ENCODE measurements at regions not wholly inside any gene's neighbourhood (a gene's known extent, or its start where the extent isn't known, plus 50 kb on each side); places are given as distances from the start of the nearest gene placed in this dataset.

DNA sequence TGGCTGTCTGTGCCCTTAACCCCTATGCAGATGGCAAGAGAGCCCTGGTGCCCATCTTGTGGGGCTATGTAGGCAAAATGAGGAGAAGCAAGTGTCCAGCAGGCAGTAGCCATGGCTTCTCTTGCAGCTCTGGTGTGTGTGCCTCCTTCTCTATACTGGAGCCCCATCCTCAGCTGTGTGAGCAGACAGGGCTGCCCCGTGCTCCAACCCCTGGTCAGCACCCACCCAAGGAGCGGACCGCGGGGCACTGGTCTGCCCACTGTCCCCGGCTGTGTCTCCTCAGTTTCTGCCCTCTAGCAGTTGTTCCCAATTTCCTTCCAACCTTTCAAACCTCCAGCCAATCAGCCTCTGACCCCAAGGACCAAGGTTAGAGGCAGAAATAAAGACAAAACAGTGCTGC, 134.9 kb upstream of the GLI2 start:
- TF ChIP-seq, protein P1, sequence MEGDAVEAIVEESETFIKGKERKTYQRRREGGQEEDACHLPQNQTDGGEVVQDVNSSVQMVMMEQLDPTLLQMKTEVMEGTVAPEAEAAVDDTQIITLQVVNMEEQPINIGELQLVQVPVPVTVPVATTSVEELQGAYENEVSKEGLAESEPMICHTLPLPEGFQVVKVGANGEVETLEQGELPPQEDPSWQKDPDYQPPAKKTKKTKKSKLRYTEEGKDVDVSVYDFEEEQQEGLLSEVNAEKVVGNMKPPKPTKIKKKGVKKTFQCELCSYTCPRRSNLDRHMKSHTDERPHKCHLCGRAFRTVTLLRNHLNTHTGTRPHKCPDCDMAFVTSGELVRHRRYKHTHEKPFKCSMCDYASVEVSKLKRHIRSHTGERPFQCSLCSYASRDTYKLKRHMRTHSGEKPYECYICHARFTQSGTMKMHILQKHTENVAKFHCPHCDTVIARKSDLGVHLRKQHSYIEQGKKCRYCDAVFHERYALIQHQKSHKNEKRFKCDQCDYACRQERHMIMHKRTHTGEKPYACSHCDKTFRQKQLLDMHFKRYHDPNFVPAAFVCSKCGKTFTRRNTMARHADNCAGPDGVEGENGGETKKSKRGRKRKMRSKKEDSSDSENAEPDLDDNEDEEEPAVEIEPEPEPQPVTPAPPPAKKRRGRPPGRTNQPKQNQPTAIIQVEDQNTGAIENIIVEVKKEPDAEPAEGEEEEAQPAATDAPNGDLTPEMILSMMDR (IDR thresholded peaks at IDR 0.05), result no peak
- TF ChIP-seq EZH2phosphoT487 (IDR thresholded peaks at IDR 0.05) (no peak), EZH2 (IDR thresholded peaks at IDR 0.05) (no peak)
